Epithelial cell of esophagus (primary cell): ENCODE measurements at regions not wholly inside any gene's neighbourhood (a gene's known extent, or its start where the extent isn't known, plus 50 kb on each side); places are given as distances from the start of the nearest gene placed in this dataset.

Experiments
- DNase-seq: peaks from one replicate; pipeline ENCODE4 v3.0.0; 2010; ENCODE audit warnings: low read depth
- H3K4me3 ChIP-seq: 2 replicates; pipeline ENCODE4 v1.5.1; 2011; ENCODE audit warnings: mild to moderate bottlenecking, low read length, control low read depth
- TF ChIP-seq, protein P1 (sequence below): IDR thresholded peaks from 2 replicates; pipeline ENCODE4 v1.5.1; 2011; ENCODE audit warnings: low read depth, mild to moderate bottlenecking, low read length, control low read depth, inconsistent platforms; ENCODE audit not compliant: insufficient read depth; ENCODE audit errors: missing control alignments

DNA sequence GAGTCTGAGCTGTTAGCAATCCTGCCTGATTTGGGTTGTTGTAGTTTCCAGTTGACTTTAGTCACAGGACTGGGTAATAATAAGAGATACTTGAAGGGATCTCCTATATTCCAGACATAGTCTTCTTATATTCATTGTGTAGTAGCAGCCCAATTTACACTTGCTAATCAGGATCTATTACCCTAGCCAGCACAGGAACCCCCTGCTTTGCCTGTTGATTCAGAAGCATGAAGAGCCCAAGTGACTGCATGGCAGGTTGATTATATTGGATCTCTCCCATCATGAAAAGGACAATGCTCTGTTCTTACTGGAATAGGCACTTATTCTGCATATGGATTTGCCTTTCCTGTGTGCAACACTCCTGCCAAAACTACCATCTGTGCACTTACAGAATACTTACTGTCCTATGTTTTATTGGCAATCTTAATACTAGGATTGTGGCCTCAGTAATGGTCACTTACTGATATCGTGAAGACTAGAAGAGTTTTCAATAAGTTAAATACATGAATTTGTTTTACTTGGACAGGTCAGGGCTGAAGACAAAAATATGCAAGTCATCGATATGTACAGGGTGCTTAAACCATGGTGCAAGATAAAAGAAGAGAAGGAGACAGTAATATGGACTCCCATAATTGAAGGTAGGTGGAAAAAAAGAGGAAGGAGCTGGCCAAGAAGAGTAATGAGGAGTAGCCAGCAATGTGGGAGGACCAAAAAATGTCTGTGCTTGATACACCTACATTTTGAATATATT lies 304.1 kb downstream of the MCTP2 start:
- DNase-seq, result no peak
- no peak overlapping the region for H3K4me3 ChIP-seq
- TF ChIP-seq, protein P1, sequence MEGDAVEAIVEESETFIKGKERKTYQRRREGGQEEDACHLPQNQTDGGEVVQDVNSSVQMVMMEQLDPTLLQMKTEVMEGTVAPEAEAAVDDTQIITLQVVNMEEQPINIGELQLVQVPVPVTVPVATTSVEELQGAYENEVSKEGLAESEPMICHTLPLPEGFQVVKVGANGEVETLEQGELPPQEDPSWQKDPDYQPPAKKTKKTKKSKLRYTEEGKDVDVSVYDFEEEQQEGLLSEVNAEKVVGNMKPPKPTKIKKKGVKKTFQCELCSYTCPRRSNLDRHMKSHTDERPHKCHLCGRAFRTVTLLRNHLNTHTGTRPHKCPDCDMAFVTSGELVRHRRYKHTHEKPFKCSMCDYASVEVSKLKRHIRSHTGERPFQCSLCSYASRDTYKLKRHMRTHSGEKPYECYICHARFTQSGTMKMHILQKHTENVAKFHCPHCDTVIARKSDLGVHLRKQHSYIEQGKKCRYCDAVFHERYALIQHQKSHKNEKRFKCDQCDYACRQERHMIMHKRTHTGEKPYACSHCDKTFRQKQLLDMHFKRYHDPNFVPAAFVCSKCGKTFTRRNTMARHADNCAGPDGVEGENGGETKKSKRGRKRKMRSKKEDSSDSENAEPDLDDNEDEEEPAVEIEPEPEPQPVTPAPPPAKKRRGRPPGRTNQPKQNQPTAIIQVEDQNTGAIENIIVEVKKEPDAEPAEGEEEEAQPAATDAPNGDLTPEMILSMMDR, result no peak

DNA sequence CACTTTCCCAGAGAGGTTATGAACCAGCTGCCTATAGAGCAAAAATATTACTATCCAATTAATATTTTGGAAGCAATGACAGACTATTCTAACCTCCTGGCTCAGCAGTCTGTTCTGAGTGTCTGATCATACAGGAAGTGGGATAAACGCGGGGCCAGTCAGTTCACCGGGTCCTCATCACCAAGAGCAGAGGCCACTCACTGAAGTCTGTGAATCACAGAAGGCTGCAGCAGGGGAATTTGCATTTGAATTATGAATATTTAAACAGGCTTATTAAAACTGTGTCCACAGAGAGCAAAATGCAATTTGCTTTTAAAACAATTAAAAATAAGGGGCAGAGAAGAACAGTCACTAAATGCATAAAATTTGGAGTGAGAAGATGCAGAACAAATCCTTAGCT lies 305.2 kb downstream of the MCTP2 start:
- no peak overlapping the region for H3K4me3 ChIP-seq
- DNase-seq, result no peak
- TF ChIP-seq, protein P1, result no peak

DNA sequence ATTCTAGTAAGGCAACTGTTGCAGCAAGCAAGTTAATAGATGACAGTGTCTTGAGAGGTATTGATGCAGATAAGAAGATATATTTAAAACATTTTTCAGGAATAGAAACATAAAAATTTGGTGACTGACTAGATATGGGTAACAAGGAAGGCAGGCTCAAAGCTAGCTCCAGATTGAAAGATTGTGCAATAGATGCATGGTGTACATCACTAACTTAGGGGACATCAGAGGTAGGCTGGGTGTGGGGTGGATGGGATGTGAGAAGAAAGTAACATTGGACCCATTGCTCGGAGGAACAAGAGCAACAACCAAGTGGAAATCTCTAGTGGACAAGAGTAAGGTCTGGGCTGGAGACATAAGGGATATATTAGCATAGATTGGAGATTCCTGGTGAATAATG lies 306.9 kb downstream of the MCTP2 start:
- TF ChIP-seq, protein P1, result no peak
- DNase-seq, result no peak
- no peak overlapping the region for H3K4me3 ChIP-seq

DNA sequence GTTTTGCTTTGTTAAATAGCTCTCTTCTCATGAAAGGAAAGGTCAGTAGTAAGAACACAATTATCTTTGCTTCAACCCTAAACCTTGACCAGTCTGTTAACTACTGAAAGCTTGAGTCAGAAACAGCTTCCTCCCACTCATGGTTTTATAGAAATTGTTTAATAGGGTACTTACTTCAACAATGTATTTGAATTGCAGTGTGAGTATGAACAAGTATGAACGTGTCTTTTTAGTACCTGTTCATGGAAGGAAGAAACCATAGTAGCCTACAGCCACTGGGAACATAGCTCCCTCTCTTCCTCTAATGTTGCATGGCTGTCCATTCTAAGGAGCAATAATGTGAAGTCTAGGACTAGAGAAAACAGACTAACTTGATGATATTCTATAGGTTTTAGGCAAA lies 311.0 kb downstream of the MCTP2 start:
- H3K4me3 ChIP-seq, result no peak overlapping the region
- DNase-seq, result peak; percentile 39

DNA sequence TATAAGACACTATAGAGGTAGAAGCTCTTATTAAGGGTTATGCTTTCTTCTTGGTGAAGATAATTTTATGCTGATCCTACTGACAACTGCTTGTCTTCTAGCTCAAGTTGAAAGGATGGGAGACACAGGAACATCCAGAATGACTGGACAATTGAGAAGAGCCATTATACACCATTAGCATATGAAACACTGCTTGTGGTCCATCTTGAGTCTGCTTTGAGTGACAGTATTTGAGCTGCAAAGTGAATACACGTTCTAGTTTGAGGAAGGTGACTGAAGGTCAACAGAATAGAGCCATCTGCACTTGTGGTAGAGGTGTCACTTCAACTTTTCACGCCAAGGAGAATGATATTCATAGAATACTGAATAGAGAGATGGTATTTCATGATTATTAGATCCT lies 315.4 kb downstream of the MCTP2 start:
- TF ChIP-seq, protein P1, result no peak
- no peak overlapping the region for H3K4me3 ChIP-seq
- DNase-seq, result no peak

More for the DNA sequence above, 311.0 kb downstream of the MCTP2 start:
- TF ChIP-seq, protein P1, result no peak

DNA sequence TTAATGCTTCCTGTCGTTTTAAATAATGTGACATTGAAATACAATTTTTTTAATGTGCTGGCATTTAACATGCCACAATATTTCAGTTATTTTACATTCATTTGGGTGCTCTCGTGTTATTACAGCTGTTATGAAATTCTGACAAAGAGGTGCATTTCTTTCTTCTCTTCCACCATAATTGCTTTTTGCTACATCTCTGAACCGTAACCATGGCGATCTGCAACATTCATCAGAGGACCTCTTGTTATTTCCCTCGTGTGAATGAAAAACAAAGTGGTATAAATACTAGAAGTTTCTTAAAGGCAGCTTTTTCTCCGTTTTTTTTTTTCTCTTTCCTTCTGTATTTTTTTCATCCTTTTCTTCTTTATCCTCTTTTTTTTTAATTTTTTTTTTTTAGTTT lies 316.4 kb downstream of the MCTP2 start:
- H3K4me3 ChIP-seq, result no peak overlapping the region
- TF ChIP-seq, protein P1, result no peak
- DNase-seq, result no peak
